HG03045 (cell line): ENCODE measurements at regions not wholly inside any gene's neighbourhood (a gene's known extent, or its start where the extent isn't known, plus 50 kb on each side); places are given as distances from the start of the nearest gene placed in this dataset.
"Not testable (repeated sequence)": the region's sequence is repeated elsewhere in the genome, so short reads cannot be mapped to it uniquely, and the experiment has no call there.

ENCODE experiments used
- ATAC-seq: cut with Tn5 transposase; IDR thresholded peaks from one replicate; pipeline ENCODE4 v1.9.1; 2021; ENCODE audit warnings: mild to moderate bottlenecking, moderate library complexity; ENCODE audit not compliant: unreplicated experiment

DNA sequence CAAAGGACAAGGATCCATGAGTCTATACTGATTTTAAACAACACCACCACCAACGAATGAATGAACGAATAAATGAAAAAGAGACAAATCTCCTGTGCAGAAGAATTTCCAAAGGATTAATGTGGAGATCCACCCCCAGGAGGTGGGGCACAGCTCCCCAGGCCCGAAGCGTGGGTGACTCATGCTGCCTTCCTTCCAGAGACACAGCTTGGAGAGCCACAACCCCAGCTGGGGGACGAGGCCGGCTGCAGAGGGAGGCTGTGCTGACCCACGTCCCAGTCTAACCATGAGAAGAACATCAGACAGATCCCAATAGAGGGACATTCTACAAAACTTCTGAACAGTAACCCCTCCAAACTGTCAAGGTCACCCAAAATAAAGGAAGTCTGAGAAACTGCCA lies 557.3 kb upstream of the SALL3 start:
- ATAC-seq: no peak

DNA sequence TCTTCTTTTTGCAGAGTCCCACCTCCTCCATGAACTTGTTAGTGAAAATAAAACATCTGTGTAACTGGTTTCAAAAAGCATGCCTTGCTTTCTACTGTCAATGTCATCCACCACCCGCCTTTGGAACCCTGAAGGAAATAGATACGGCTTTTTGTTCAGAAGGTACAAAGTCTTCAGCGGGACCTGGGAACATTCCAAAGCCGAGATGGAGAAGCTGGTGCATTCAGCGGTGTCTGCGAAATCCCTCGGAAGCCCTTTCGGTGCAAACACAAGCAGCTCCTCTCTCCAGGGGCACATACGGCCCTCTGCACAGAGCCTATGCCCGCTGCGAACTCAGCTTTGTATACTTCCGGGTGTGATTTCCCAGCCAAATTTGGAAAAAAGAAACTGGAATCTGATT lies 555.8 kb upstream of the SALL3 start:
- ATAC-seq: no peak

DNA sequence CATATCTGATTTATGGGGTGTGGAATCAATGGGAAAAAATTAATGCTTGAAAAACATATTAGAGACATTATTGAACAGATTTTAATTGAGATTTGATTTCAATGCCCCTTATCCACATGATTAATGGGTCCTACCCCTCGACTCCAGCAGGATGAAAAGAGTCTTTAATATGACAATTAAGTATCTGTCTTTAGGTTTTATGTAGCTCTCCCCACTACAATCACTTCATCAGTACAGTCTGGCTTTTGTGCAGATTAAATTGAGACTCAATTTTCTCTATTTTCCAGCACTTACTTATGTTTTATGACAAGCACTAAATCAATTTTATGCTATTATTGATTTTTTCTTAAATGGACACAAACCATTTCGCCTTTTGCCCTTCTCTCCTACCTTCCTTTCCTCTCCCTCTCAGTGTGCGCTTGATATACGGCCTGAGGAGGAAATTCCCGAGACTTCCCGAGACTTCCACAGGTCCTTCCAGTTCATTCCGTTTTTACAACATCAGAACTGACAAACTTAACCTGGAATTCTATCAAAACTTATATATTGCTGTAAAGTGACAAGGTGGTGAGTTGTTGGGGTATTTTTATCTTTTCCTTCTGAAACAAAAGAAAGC lies 555.1 kb upstream of the SALL3 start:
- no peak for ATAC-seq

DNA sequence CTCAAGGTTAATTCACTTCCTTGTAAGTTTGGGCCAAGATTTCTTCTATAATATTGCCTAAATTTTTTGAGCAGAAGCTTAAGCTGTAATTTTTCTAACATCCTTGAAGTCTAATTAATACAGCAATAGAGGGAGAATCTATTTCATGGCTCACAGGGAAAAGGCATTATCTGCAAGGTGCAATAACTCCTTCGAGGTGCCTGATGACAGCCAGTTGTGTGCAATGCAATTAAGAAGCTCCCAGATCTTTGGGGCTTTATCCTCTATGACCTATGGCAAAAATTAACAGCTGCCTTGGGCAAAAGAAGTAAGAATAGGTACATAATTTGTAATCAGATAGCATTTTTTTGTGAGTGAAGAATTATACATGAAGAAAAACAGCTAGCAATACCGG lies 554.6 kb upstream of the SALL3 start:
- ATAC-seq: no peak

GRCh38 chr18:78427081-78427480 lies 552.5 kb upstream of the SALL3 start:
- no peak for ATAC-seq

DNA sequence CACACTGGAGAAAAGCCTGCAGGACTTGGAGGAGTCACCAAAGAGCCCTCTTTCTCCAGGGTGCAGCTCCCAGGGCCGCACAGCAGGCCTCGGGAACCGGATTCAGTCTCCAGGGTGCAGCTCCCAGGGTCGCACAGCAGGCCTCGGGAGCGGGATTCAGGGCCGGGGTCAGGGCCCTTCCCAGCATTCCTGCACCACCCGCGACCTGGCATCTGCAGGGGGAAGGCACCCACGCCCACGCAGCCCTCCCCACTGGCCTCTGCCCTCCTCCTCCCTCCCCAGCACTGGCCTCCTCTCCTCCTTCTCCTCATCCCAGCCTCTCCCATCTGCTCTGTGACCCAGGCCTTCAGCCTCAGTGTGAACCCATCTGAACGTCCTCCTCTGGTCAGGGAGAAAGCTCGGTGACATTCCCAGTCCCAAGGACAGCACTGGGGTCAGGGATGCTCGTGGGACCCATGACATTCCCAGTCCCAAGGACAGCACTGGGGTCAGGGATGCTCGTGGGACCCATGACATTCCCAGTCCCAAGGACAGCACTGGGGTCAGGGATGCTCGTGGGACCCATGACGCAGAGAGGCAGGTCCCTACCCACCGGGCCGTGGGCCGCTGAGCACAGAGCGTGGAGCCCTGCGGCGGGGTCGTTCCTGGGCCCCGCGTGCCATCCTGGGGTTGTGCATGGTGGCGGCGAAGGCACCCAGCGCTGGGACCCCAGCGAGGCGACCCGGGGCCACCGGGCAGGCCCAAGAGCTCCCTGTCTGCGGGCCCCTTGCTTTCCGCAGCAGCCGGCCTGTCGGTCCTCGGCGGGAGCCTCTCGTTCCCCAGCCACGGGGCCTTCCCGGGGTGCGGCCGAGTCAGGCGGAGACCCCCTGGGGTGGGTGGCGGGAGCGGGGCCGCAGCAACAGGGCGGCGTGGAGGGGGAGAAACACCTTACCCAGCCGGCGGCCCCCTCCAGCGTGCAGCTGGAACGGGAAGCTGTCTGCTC lies 550.2 kb upstream of the SALL3 start:
- ATAC-seq: no peak

DNA sequence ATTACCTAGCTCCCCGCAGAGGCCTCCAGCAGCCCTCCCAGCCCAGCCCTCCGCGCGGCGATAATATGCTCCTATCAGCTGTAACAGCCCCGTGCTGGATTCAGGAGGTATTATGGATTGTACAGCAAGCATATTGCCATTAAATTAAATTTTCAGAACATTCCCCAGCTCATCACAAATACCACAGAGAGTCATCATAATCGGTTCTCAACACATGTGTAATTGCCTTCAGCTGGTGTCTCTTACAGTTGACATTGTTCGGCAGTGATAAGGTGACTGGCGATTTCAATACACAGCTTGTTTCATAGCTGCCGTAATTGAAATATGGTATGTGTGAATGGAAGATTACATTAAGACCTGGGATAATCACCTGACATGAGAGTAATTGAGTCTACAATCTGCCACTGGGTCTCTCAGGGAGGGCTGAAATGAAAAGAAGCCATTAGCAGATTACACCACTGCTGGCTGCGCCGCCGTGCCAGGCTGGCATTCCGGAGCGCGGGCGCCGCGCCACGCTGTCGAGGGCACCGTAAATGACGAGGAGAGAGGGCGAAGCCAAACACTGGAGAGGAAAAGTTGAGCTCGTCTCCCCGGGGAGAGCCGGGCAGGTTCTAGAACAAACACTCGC lies 549.4 kb upstream of the SALL3 start:
- ATAC-seq: no peak

- no peak for ATAC-seq
Observed at GRCh38 chr18:78431606-78432005, 548.0 kb upstream of the SALL3 start.

GRCh38 chr18:78433562-78433961 lies 546.1 kb upstream of the SALL3 start:
- no peak for ATAC-seq

DNA sequence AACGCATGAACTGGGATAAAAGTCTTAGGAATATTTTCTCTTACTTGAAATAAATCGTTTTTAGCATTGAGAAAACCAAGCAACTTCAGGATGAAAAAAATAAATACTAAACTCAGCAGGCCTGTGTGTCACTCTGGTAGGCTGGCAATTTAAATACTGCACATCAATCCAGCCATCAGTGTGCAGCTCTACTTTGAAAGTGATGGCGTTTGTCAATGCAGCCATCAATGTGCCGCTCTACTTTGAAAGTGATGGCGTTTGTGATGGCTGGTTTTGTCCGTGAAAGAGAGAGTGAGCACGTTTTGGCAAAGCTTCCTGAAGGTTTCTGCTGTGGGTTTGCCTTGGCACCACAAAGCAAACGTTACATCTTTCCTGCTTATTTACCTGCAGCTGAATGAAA lies 543.5 kb upstream of the SALL3 start:
- ATAC-seq: no peak

- not testable (repeated sequence) for ATAC-seq
Observed at GRCh38 chr18:78438235-78438634, 541.4 kb upstream of the SALL3 start.

DNA sequence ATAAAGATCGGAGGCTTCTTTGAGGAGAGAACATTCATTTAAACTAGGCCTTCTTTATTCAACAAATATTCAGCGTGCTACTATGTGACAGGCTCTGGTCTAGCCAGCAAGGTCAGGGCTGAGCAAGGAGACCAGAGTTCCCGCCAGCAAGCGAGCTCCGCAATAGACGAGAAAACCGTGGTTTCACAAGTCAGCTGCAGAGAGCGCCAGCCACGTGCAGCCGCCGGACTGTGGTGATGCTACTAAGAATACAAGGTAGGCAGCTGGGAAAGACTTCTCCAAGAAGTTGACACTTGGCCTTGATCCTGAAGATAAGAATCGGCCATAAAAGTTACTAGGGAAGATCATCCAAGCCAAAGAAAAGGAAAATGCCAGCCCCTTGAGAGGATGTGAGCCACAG lies 533.7 kb upstream of the SALL3 start:
- no peak for ATAC-seq

DNA sequence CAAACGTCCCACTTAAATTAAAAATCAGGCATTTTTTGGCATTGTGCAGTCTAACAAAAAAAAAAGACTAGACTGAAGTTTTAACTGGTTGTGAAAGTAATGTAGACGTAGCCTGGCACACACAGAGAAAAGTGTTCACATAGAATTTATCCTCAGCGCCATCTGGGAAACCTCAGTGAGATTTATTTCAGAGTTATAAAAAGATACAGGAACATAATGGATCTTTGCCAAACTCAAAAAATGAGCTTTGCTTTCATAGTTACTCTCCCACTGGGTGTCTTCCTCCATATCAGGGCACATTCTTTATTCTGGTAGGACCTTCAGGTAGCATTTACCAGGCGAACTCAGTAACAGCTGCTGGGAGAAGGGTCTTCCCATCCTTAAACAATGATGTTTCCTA lies 532.4 kb upstream of the SALL3 start:
- no peak for ATAC-seq

DNA sequence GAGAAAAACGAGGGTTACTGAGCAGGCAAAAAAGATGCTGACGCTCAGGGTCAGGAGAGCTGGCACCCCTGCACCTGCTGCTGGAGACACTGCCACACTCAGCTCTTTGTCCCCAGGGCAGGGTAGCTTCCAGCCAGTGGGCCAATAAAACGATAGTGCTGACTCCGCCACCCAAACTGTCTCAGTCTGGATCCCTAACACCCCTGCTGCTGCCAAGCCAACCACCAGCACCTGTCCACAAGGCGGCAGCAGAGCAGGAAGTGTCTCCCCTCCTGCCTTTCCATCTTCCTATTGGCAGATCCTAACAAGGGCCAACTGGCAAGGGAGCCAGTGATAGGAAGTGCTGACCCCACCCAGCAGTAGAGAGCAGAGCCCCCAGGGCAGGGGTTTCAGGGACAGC lies 531.5 kb upstream of the SALL3 start:
- no peak for ATAC-seq

DNA sequence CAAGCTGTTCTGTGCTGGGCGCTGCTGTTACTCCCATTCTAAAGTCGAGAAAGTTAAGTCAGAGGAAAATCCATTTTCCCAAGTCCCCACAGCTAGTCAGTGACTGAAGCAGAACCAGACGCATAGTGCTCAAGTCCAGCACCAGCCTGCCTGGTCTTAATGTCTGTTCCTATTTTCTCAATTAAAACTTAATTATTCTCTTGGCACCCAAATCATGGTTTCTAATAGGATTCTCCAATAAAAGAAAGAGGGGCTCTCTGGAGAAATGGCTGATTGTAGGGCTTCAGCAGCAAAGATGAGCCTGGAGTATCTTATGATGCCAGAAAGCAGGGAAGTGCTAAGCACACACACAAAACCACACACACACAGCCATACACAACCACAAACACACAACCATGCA lies 531.0 kb upstream of the SALL3 start:
- no peak for ATAC-seq

DNA sequence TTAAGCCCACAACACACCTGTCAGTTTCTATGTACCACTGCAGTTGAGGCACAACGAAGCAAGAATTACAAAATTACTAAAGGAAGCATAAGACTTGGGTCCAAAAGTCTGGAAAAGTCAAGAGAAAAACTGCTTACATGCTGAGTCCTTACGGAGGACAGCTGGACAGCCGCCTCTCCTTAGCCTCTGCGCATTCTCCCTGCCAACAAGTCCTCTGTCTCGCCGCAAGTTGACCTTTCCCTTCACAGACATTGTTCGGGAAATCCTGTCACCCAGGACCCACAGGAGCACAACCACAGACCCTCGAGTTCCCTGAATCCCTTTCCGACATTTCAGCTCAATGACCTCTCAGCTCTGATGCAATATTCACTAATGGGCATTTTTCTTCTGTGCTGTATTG lies 525.4 kb upstream of the SALL3 start:
- no peak for ATAC-seq

DNA sequence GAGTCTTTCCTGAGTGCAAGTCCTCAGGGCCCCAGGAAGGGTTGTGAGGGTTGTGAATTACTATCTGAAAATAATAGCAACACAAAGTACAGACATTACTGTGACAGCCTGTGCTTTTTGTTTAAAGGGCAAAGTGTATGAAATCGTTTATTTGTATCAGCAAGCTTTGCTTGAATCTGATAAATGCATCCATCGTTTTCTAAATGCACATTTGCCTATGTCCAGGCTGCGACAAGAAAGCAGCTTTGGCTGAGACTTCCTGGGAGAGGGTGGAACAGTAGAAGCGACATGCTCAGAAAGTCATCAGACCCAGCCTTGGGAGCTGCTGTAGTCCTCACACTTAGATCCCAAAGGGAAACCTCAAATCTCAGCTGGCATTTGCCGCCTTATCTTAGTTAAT lies 524.2 kb upstream of the SALL3 start:
- ATAC-seq: no peak

DNA sequence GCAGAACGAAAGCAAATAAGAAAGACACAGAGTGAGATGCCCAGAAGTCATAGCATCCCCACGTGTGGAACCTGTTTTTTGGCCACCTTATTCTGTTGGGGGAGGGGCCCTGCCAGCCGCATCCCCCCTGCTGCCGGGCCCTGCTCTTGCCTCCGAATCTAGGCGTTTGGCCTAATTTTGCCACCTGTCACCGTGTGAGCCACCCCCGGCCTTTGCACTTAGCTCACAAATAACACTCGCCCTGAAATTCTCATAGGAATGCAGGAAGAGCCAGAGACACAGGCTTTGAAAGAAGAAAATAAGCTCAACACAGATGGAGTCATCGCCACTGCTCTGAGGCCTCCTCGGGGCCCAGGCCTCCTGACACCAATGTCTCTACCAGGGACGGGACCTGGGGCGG lies 522.6 kb upstream of the SALL3 start:
- no peak for ATAC-seq

GRCh38 chr18:78457731-78458130 lies 521.9 kb upstream of the SALL3 start:
- no peak for ATAC-seq

DNA sequence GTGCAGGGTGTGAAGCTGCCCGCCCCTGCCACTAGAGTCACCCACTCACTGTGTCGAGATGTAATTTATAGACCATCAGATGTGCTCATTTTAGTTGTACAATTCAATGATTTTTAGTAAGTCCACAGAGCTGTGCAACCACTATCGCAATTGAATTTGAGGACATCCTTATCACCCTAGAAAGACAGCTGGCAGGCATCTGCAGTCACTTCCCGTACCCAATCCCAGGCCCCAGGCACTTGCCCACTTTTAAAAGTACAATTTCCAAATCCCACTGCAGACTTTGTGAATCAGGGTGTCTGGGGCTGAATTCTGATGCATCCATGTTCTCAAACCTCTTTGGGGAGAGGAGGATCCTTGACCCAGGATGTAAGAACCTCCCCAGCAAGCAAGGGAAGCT lies 521.3 kb upstream of the SALL3 start:
- ATAC-seq: no peak

DNA sequence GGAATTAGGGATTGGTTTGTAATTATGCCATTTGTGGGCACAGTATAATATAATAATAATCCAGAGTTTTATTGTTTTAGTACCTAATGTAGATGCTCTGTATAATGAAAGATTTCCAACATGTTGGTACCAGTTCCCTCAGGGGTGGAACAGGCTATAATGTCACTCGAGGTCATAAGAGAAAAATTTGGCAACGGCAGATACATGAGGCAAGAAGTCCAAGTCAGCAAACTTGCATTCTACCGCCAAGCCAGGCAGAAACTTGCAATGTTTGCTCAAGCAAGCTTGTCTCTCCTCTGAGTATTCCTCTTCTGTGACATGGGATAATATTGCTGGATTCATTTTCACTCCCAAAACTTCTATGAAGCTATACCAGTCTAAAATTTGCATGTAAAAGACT lies 520.0 kb upstream of the SALL3 start:
- no peak for ATAC-seq

DNA sequence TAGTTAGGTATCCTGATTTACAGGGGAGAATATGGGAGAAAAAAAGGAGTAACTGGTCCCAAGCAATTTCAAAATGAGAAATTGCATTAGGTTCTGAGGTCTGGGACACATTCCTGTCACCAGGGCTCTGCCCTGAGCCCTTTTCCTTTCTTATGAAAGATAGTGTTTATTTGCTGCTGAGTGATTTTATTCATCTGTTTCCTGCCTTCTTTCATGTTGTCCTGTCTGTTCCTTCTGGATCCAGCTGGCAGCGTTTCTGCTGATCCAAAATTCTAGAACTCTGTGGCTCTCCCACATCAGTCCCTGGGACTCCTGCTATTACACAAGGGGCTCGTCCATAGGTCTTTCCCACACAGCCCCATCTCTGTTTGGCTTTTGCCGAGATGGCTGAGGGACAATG lies 519.1 kb upstream of the SALL3 start:
- no peak for ATAC-seq
